ENCODE measurements at regions not wholly inside any gene's neighbourhood (a gene's known extent, or its start where the extent isn't known, plus 50 kb on each side); places are given as distances from the start of the nearest gene placed in this dataset.

GRCh38 chr4:14831416-14831815, 170.9 kb upstream of the CPEB2 start:
- DNase-seq: no peak

- no peak for DNase-seq
These were observed 169.2 kb upstream of the CPEB2 start for GRCh38 chr4:14833053-14833452.

- no peak for DNase-seq
These were observed 167.9 kb upstream of the CPEB2 start for GRCh38 chr4:14834382-14834781.

GRCh38 chr4:14835288-14835687, 167.0 kb upstream of the CPEB2 start:
- no peak for DNase-seq

- no peak for DNase-seq
These were observed 166.4 kb upstream of the CPEB2 start for GRCh38 chr4:14835708-14836425.

GRCh38 chr4:14837860-14838259, 164.4 kb upstream of the CPEB2 start:
- no peak for DNase-seq

GRCh38 chr4:14841801-14842768, 160.2 kb upstream of the CPEB2 start:
- DNase-seq: no peak

GRCh38 chr4:14842964-14843630, 159.2 kb upstream of the CPEB2 start:
- DNase-seq: no peak

- no peak for DNase-seq
These were observed 158.2 kb upstream of the CPEB2 start for GRCh38 chr4:14844061-14844460.

- no peak for DNase-seq
These were observed 154.1 kb upstream of the CPEB2 start for GRCh38 chr4:14848229-14848628.

- DNase-seq: no peak
These were observed 151.7 kb upstream of the CPEB2 start for GRCh38 chr4:14850455-14851097.

- DNase-seq: no peak
These were observed 148.9 kb upstream of the CPEB2 start for GRCh38 chr4:14853176-14853943.

GRCh38 chr4:14855719-14856061, 146.6 kb upstream of the CPEB2 start:
- no peak for DNase-seq

GRCh38 chr4:14856062-14856933, 146.0 kb upstream of the CPEB2 start:
- no peak for DNase-seq

- DNase-seq: no peak
These were observed 145.4 kb upstream of the CPEB2 start for GRCh38 chr4:14856934-14857235.

GRCh38 chr4:14857475-14857874, 144.8 kb upstream of the CPEB2 start:
- DNase-seq: no peak

- no peak for DNase-seq
These were observed 144.3 kb upstream of the CPEB2 start for GRCh38 chr4:14857981-14858380.

- no peak for DNase-seq
These were observed 139.4 kb upstream of the CPEB2 start for GRCh38 chr4:14862891-14863290.

GRCh38 chr4:14863418-14864364, 138.6 kb upstream of the CPEB2 start:
- DNase-seq: no peak

GRCh38 chr4:14864365-14865030, 137.8 kb upstream of the CPEB2 start:
- DNase-seq: no peak
